HEK293T (cell line): ENCODE measurements at regions not wholly inside any gene's neighbourhood (a gene's known extent, or its start where the extent isn't known, plus 50 kb on each side); places are given as distances from the start of the nearest gene placed in this dataset.
A peak's percentile ranks its signal among the peaks of the same experiment; 100 is the strongest.

Experiments used
- CTCF ChIA-PET: fragments of 350-600 bp; formaldehyde crosslinking; extraction: SDS; loops from one replicate; lab custom pipeline; 2021; ENCODE audit warnings: antibody characterized with exemption, inconsistent platforms; lab: Yijun Ruan, JAX
- POLR2A ChIA-PET: fragments of 350-600 bp; formaldehyde crosslinking; extraction: SDS; loops from one replicate; lab custom pipeline; 2020; ENCODE audit warnings: antibody characterized with exemption, inconsistent platforms; lab: Yijun Ruan, JAX
- DNase-seq: peaks from one replicate; pipeline ENCODE4 v3.0.0; 2012; ENCODE audit warnings: mixed read lengths; ENCODE audit errors: extremely low spot score
- ARNT ChIP-seq: fragments of 450-650 bp; IDR thresholded peaks from 2 replicates; pipeline ENCODE4 v1.6.1; 2017; ENCODE audit warnings: mild to moderate bottlenecking
- BHLHE40 ChIP-seq: fragments of 450-650 bp; IDR thresholded peaks from 2 replicates; pipeline ENCODE4 v1.6.1; 2016; ENCODE audit warnings: mild to moderate bottlenecking, moderate library complexity, borderline replicate concordance
- CTBP1 ChIP-seq: fragments of 450-650 bp; IDR thresholded peaks from 2 replicates; pipeline ENCODE4 v1.6.1; 2016; ENCODE audit warnings: borderline replicate concordance
- ELF4 ChIP-seq: fragments of 450-650 bp; IDR thresholded peaks from 2 replicates; pipeline ENCODE4 v1.6.1; 2017; ENCODE audit warnings: antibody characterized with exemption
- FOXA1 ChIP-seq: fragments of 450-650 bp; IDR thresholded peaks from 2 replicates; pipeline ENCODE4 v1.6.1; 2016; ENCODE audit warnings: mild to moderate bottlenecking
- FOXK2 ChIP-seq: fragments of 450-650 bp; IDR thresholded peaks from 2 replicates; pipeline ENCODE4 v1.6.1; 2016; ENCODE audit warnings: mild to moderate bottlenecking
- FOXM1 ChIP-seq: fragments of 450-650 bp; IDR thresholded peaks from 2 replicates; pipeline ENCODE4 v1.6.1; 2017; ENCODE audit warnings: mild to moderate bottlenecking, borderline replicate concordance
- HDGF ChIP-seq: fragments of 450-650 bp; IDR thresholded peaks from 2 replicates; pipeline ENCODE4 v1.6.1; 2017; ENCODE audit warnings: antibody characterized with exemption, borderline replicate concordance
- L3MBTL2 ChIP-seq: fragments of 450-650 bp; conservative IDR thresholded peaks from 2 replicates; pipeline ENCODE4 v1.6.1; 2016; ENCODE audit warnings: mild to moderate bottlenecking
- LEF1 ChIP-seq: fragments of 450-650 bp; IDR thresholded peaks from 2 replicates; pipeline ENCODE4 v1.6.1; 2017; ENCODE audit warnings: mild to moderate bottlenecking, borderline replicate concordance
- NFRKB ChIP-seq: fragments of 450-650 bp; IDR thresholded peaks from 2 replicates; pipeline ENCODE4 v1.6.1; 2016; ENCODE audit warnings: mild to moderate bottlenecking, moderate library complexity
- SP1 ChIP-seq: fragments of 450-650 bp; IDR thresholded peaks from 2 replicates; pipeline ENCODE4 v1.6.1; 2017
- SUZ12 ChIP-seq: fragments of 450-650 bp; IDR thresholded peaks from 2 replicates; pipeline ENCODE4 v1.6.1; 2016; ENCODE audit warnings: mild to moderate bottlenecking
- TARDBP ChIP-seq: fragments of 450-650 bp; IDR thresholded peaks from 2 replicates; pipeline ENCODE4 v1.6.1; 2016
- ZNF384 ChIP-seq: fragments of 450-650 bp; IDR thresholded peaks from 2 replicates; pipeline ENCODE4 v1.6.1; 2016
- TF ChIP-seq, protein P1 (sequence below): fragments of 450-650 bp; IDR thresholded peaks from 2 replicates; pipeline ENCODE4 v1.6.1; 2016

DNA sequence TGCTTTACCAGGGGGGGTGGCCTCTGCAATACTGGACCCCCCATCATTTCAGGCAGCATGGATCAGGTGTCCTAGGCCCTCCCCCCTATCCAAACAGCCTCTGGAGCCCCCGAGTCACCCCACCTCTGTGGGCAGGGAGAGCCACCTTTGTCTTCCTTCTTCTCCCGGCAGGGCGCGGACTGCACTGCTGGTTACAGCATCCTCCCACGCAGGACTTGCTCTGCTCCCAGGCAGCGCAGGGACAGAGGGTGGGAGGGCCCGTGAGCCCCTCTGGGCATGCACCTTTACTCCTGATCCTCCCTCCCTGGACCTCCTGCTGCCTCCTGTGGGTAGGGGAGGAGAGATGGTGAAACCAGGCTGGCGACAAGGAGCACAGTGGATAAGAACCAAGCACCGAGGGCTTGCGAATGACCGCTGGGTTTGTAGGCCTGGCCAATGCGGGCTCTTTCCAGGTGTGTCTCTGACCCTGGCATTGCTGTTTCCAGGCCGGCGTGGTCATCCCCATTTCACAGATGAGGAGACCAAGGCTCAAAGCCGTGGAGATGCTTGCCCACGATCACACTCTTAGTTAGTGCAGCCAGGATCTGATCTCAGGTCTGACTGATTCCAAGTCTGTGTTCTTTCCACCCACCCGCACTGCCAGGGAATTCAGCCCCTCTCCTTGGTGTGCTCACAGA lies 73.6 kb upstream of the TARDBP start:
- ChIA-PET CTCF (no interaction called here), POLR2A (no interaction called here)
- TF ChIP-seq FOXK2, result no peak
- TF ChIP-seq, protein P1, sequence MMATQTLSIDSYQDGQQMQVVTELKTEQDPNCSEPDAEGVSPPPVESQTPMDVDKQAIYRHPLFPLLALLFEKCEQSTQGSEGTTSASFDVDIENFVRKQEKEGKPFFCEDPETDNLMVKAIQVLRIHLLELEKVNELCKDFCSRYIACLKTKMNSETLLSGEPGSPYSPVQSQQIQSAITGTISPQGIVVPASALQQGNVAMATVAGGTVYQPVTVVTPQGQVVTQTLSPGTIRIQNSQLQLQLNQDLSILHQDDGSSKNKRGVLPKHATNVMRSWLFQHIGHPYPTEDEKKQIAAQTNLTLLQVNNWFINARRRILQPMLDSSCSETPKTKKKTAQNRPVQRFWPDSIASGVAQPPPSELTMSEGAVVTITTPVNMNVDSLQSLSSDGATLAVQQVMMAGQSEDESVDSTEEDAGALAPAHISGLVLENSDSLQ, result no peak
- TF ChIP-seq CTBP1, result no peak
- TF ChIP-seq ARNT, result no peak
- TF ChIP-seq HDGF, result no peak
- no peak for TF ChIP-seq FOXM1
- no peak for TF ChIP-seq SP1
- TF ChIP-seq LEF1, result no peak
- TF ChIP-seq L3MBTL2, result no peak
- no peak for TF ChIP-seq ELF4
- no peak for TF ChIP-seq NFRKB
- TF ChIP-seq BHLHE40, result no peak
- no peak for TF ChIP-seq SUZ12
- no peak for TF ChIP-seq TARDBP
- no peak for TF ChIP-seq FOXA1
- no peak for TF ChIP-seq ZNF384
- DNase-seq, result no peak

GRCh38 chr1:10939654-10940450 lies 72.6 kb upstream of the TARDBP start:
- TF ChIP-seq FOXM1, result no peak
- TF ChIP-seq SP1, result no peak
- no peak for TF ChIP-seq LEF1
- no peak for TF ChIP-seq CTBP1
- TF ChIP-seq NFRKB, result no peak
- TF ChIP-seq SUZ12, result no peak
- no peak for TF ChIP-seq FOXA1
- TF ChIP-seq L3MBTL2, result no peak
- no peak for TF ChIP-seq ARNT
- no peak for TF ChIP-seq ELF4
- no peak for TF ChIP-seq TARDBP
- no peak for TF ChIP-seq HDGF
- no peak for TF ChIP-seq ZNF384
- TF ChIP-seq, protein P1, result no peak
- TF ChIP-seq BHLHE40, result no peak
- TF ChIP-seq FOXK2, result no peak
- DNase-seq, result no peak
- POLR2A ChIA-PET, result no interaction called here
- CTCF ChIA-PET, result interaction anchor here (0.6 kb wide), 1 partner anchor 45 kb away, joined by 4 read pairs; no protein-coding TSS in a partner anchor

DNA sequence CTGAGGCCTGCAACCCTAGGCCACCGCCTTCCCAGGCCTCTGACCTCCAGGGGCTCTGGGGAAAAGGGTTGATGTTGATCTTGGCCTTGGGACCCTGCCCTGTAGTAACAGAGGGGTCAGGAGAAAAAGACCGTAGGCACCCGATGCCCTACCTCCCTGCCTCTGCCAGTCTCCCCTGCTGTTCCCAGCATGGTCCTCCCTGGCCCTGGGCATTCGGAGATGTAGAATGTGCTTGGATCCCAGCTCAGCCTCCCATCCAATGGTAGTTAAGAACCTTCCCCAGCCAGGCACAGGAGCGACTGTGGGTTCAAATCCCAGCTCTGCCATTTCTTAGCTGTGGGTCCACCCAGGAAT lies 72.0 kb upstream of the TARDBP start:
- ChIA-PET CTCF (no interaction called here), POLR2A (no interaction called here)
- DNase-seq, result no peak
- TF ChIP-seq LEF1 (no peak), FOXK2 (no peak), SUZ12 (no peak), SP1 (no peak), CTBP1 (no peak), FOXA1 (no peak), TARDBP (no peak), NFRKB (no peak), ELF4 (no peak), L3MBTL2 (no peak), ARNT (no peak), BHLHE40 (no peak), FOXM1 (no peak), ZNF384 (no peak), HDGF (no peak)
- TF ChIP-seq, protein P1, result no peak

DNA sequence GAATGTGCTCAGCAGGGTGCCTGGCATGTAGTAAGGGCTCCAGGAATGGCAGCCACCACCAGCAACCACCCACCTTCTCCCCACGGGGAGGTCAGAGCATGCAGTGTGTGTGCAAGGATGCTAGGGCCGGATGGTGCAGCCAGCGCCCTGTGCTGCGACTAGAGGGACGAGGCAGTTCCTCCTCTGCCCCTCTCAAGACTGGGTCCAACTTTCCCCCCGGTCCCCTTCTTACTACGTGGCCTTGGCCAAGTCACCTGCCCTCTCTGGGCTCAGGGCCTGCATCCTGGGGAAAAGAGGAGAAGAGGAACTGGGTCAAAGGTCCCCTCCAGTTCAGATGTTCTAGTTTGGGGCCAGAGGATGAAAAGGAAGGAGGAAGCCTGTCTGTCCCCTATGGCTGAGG lies 71.6 kb upstream of the TARDBP start:
- TF ChIP-seq SUZ12 (no peak), BHLHE40 (no peak), L3MBTL2 (no peak)
- TF ChIP-seq, protein P1, result no peak
- POLR2A ChIA-PET, result no interaction called here
- DNase-seq, result no peak
- CTCF ChIA-PET, result no interaction called here

DNA sequence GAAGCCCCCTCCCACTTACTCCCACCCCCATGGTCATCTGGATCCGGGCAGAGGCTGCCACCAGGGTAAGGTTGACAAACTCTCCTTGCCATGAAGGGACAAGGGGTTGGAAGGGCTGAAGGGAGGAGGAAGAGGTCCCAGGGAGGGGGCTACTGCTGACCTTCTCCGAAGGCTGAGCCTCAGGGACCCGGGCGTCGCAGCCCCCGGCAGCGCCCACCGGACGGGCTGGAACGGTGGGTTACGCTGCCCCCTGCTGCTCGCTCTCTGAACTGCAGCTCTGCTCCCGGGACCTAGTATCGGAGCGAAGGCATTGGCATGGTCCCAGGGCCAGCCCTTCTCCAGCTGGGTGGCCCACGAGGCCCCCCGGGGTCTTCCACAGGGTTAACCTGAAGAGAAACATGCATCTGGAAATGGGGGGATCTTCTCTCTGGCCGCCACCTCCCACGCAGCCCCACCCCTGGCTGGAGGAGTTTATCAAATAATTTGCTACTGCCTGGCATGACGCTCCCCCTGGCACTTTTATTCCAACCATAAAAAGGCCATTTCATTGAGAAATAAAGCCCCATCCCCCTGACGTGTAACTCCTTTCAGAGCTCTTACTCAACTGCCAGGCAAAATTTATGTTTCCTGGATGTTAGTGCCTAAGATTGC lies 70.4 kb upstream of the TARDBP start:
- ChIA-PET CTCF (interaction anchor here (0.6 to 1.6 kb wide), 4 partner anchors 30 to 418 kb away, joined by 3 to 4 read pairs (median 3); no protein-coding TSS in a partner anchor), POLR2A (no interaction called here)
- DNase-seq, result peak; percentile 87
- no peak for TF ChIP-seq L3MBTL2
- no peak for TF ChIP-seq ELF4
- TF ChIP-seq TARDBP, result no peak
- TF ChIP-seq, protein P1, result no peak
- TF ChIP-seq FOXM1, result no peak
- no peak for TF ChIP-seq HDGF
- TF ChIP-seq NFRKB, result no peak
